SKM-1 treated with dmso at 0.1 percent for 144 hours (cell line): ENCODE measurements at regions not wholly inside any gene's neighbourhood (a gene's known extent, or its start where the extent isn't known, plus 50 kb on each side); places are given as distances from the start of the nearest gene placed in this dataset.
"Not testable (repeated sequence)": the region's sequence is repeated elsewhere in the genome, so short reads cannot be mapped to it uniquely, and the experiment has no call there.

Source experiments
- DNase-seq: peaks from one replicate; lab custom pipeline; 2025; ENCODE audit not compliant: unreplicated experiment; lab: John Stamatoyannopoulos, UW

DNA sequence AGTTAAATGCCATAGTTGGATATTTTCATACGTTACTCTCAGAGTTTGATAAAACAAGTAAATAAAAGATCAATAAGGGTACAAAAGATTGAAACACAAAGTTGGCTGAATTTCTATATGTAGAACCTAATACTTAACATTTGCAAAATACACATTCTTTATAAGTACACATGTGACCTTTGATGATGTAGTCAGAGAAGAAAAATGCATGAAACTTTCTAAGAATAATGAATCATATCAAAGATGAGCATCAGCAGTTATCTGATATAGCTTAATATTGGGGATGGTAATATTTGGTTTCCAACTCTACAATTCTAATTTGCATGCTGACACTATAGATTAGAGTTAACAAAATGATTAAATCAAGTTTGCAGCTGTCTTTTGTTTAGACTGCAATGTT lies 188.0 kb upstream of the TGFBR2 start:
- DNase-seq, result no peak

DNA sequence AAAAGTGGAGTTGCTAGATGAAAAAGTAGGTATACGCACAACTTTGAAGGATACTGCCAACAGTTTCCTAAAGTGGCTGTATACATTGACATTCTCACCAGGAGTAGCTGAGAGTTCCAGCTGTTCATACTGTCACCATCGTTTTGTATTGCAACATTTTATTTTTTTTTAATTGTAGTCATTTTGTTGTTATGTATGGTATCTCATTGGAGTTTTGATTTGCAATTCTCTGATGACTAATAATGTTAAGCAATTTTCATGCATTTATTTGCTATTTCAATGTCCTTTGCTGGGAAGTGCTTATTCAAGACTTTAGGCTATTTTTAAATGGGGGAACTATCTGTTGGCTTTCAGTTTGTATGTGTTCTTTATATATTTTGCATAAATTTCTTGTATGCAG lies 185.1 kb upstream of the TGFBR2 start:
- no peak for DNase-seq

DNA sequence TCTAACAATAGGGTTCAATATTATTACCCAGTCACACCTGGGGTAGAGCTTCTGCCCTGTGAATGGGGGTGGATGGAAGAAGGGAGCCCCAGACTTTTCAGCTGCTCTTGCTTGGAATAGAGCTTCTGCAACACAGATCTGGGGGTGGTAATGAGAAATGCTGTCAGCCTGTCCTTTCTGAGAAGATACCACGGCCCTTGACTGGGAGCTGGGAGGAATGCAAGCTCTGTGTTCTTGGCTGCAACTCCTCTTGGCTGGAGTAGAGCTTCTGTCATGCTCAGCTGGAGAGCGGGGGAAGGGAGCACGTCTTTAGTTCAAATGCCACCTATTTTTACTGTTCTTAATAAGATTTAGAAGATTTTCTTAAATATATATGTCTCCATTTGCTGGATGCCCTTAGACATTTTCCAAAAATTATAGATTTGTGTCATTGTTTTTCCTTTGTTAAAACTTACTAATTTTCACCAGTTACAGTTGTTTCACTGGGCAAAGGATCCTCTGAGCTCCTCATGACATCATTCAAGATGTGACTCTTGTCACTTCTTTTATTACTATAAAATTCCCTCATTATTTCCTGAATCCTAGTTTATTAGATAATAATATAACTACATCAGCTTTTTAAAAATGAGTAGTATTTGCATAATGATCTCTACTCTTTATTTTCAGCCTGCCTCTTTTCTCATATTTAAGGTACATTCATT lies 180.0 kb upstream of the TGFBR2 start:
- no peak for DNase-seq

DNA sequence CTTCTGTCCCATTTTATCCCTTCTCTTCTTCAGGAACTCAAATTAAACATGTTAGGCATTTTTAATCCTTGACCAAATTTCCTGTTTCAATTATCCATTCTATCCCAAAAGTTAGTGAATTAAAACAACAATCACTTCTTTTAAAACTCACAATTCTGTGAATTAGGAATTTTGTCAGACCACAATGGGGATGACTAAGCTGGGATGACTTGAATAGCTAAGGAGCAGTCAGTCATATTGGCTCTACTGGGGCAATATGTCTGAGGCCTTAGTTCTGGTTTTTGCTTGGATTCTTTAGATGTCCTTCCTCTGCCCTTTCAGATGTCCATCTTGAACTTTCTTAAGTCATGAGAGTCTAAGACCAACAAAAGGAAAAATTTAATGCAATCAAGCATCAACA lies 178.2 kb upstream of the TGFBR2 start:
- DNase-seq, result no peak

DNA sequence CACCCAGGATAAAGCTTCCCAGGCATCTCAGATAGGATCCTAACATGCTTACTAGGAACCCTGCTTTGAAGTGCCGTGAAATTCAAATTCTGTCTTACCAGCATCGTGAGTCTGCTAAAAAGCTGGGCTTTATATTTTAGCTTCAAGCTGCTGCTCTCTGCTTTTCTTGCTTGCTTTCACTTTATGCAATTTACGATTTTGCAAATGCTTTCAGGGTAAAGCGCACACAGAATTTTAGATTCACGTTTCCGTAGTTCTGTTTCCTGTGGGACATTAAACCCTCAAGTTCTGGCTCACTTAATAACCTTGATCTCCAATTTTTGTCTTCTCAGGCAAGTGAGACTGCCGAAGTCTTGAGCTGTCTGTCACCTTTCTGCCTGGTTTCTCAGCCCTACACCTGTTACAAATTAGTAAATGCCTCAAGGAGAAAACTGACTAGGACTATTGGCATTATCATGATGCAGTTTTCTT lies 170.5 kb upstream of the TGFBR2 start:
- no peak for DNase-seq

DNA sequence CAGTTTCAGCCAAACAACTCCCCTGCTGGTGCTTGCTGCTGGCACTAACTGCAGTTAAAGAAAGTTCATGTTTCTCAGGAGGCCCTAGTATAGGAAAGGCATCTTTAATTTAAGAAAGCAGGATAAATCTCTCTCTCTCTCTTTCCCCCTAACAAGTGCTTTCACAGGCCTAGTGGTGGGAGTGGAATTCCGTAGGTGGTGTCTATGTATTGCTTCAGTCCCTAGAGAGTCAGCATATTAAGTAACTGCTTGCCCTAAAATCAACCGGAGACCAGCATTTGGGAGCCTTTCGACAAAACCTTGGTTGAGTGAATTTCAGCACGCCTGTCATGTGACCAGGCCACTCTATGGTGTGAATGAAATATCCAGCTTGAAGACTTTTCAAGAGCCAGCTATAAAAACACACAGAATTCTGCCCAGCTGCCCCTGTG lies 169.2 kb upstream of the TGFBR2 start:
- no peak for DNase-seq

DNA sequence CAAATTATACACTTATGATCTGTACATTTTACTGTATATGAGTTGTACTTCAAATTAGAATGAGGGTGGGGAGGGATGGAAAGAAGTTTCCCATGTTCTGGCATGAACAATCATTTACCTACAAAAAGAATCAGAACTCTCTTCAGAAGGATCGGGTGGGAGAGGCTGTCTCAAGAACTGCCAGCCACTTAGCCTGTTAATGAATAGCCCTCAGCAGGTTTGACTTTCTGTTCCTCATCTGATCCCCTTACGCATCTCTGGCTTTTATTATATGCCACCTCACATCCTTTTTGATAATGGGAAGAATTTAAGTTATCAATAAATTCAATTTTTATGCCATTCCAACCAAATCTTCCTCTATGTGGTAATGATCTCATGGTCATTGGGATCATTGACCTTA lies 168.3 kb upstream of the TGFBR2 start:
- DNase-seq, result no peak

DNA sequence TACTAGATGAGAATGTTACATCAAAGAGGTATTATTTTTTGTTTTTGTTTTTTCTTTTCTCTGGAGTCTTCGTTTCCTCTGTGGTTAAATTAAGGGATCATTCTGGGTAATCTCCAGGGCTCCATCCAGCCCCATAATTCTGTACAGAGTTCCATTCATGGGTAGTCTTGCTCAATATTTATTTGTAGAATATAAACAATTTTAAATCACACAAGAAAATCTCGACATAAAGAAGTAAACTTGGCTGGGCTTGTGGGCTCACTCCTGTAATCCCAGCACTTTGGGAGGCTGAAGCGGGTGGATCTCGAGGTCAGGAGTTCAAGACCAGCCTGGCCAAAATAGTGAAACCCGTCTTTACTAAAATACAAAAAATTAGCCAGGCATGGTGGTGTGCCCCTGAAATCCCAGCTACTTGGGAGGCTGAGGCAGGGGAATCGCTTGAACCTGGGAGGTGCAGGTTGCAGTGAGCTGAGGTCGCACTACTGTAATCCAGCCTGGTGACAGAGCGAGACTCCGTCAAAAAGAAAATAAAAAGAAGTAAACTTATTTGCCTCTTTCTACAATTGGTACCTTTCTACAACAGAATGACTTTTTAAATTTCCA lies 166.8 kb upstream of the TGFBR2 start:
- DNase-seq, result no peak

DNA sequence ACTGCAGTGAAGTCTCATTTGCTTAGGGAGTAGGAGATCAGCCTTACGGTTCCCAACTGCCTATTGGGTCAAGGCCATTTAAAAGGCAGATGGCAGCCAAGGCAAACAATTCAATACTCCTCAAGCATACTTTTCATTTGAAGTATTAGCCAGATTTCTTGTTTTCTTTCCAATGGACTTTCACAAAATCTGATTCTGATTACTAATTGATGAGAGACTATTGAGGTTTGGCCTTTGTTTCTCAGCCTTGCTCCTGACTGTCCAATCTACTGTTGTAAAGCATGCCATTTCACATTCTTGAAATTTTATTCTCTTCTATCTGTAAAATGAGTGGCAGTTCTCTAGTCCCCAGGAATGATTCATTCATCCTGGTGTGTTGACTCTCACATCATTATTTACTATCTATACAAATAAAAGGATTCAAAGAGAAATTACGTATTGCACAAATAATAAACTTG lies 166.2 kb upstream of the TGFBR2 start:
- no peak for DNase-seq

DNA sequence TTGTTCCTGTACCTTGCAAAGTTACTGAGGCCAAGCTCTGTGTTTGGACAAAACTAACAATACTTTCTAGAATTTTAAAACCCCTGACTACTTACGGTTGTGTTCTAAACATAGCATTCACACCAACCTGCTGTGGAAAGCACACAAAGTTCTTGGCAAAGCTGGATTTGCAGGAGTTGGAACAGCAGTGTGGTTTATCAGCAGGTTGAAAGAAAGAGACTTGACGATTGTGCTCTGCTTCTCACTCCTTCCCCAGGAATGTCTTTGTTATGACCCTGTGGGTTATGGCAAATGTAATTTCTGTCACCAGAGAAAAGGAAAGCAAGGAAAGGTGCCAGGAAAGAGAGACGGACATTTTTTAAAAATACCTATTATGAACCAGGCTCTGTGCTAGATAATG lies 165.5 kb upstream of the TGFBR2 start:
- DNase-seq, result no peak

DNA sequence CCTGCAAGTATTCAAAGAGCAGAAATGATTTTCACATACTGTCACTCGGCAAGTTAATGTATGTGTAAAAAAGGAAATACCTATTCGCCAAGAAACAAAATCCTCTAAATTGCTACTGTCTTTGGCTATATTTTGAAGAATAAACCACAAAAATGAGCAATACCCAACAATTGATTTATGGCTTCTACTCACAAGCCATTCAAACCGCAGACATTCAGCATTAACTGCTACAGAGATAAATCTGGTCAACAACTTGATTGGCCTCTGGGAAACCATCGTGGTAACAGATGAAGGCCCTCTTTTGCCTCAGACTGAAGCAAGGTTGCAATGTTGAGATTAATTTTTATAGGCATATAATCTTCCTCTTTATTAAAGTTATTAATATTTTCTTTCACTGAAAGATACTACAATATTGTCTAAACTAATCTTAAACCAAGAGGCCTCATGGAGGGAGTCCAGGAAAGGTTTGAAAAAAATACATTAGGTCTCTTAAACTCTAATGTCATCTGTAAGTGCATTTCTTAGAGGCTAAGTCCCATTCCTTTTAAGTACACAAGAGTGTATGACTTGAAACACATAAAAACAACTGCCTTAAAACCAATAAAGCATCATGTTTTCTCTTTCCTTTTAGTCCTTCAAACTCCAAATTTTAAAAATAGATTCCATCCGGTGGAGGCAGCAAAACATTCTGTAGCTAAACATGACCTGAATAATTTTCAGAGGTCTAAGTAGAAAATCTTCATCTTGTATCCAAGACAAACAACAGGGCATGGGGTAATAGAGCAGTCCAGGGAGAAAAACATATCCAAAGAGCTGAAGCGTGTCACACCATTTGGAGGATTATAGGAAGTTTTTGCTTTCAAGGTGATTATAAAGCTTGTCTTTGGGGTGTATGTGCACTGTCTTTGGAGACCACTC lies 162.4 kb upstream of the TGFBR2 start:
- no peak for DNase-seq

DNA sequence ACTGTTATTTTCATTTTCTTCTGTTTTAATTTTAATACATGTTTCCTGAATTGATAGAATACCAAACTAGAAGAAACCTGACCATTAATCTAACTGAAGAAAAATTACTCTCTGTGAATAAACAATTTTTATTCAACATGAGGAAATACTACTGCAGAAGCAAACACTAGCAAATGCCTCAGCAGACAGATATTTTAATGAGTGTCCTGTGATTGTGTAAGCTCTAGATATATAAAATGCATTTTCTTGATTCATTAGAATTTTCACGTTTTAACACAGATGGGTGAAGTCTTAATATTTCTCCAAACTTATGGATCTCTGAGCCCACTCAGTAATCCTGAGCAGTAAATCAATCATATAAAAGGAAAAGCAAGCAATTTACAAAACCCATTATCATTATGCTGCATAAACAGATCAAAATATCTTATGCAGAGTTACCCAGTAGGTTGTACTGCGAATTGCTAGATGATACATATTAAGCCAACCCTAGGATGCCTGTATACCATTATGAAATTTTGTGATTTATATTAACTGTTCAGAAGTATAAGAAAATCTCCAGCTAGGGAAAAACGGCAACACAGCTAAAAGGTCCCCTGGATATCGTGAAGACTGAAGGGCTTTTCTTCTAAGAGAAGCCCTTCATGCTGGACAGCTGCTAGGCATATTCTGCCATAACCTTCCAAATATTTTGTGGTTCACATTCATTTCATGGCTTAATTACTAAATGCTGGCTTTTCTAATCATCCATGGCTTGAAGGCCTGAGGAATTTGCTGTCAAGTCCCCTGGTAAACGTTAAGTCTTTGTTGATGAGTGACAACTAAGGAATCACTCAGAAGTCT lies 157.7 kb upstream of the TGFBR2 start:
- no peak for DNase-seq

DNA sequence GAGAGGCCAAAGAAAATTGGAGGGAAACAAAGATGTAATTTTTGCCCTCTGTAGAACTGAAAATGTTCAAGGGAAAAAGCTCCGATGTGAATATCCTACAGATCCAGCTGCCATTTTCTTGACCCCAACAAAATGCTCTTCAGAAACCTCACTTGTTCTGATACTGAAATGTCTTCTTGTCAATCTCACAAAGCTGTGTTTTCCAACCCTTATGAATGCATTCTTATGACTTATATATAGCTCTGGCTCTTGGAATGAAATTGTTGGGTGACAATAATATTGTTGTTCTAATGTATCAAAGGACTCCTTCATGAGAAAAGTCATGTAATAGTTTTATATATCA lies 157.1 kb upstream of the TGFBR2 start:
- no peak for DNase-seq

DNA sequence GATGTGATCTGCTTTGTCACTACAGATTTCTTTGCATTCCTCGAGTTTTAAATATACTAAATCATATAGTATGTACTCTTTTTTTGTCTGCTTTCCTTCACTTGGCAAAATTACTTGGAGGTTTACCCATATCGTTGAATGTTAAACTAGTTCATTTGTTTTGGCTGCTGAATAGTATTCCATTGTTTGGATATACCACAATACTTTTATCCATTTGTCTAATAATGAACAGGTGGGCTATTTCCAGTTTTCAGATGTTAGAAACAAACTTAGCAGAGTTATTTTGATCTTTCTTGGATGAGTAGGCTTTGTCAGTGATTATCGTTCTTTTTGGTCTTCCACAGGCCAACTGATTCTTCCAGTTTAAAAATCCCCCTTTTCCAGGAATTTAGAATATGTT lies 154.0 kb upstream of the TGFBR2 start:
- DNase-seq, result no peak

DNA sequence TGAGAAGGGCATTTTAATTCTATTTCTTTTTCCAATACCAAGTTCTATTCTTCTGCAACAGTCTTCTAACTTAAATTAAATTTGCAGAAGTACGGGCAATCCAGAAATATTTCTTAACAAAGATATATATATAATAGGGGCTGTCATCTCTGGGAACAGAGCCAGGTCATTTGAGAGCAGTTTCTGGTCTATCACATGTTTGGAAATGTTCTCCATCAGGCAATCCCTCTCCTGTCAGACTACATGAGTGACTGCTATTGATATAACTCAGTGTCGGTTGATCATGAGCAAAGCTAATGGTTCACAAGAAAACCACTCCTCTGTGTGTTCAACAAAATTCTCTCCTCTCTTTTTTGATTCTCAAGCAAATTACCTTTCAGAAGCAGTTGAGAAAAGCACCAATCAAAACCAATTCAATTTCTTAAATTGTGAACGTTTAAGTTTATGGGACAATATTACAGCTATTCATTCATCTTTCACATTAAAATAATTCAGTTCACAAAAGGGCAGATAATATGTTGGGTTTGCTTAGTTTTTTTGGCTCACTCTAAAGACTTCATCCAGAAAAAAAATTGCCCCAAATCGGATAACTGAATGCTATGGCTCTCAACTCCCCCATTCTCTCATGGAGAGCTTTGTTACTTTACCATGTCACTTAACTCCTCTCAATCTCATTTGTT lies 152.9 kb upstream of the TGFBR2 start:
- DNase-seq, result no peak

DNA sequence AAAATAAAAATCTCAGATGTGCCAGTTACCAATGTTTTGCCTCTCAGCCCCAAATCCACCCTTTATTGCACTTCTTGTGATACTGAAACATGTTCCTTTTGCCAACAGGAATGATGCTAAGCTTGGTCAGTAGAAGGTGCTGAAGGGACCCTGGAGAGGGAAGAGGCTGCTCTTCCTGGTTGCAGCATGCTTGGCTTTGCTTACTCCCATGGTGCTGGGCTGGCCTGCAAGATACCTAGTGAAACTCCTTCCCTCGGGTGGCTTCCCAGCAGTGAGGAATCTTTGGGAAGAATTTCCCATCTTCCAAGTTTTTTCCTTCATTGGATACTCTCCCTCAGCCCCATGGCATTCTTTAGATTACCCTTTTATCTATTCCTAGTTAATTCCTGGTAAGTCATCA lies 151.8 kb upstream of the TGFBR2 start:
- DNase-seq, result no peak

DNA sequence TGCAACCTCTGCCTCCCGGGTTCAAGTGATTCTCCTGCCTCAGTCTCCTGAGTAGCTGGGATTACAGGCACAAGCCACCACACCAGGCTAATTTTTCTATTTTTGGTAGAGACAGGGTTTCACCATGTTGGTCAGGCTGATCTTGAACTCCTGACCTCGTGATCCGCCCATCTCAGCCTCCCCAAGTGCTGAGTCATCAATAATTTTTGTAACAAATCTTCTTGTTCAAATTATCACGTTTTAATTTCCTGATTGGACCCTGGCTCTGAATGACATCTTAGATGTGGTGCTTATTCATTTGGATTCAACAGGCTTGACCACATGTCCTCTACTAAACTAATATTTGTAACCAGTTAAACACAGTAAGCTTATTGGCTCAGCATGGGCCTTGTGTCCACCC lies 151.3 kb upstream of the TGFBR2 start:
- not testable (repeated sequence) for DNase-seq

DNA sequence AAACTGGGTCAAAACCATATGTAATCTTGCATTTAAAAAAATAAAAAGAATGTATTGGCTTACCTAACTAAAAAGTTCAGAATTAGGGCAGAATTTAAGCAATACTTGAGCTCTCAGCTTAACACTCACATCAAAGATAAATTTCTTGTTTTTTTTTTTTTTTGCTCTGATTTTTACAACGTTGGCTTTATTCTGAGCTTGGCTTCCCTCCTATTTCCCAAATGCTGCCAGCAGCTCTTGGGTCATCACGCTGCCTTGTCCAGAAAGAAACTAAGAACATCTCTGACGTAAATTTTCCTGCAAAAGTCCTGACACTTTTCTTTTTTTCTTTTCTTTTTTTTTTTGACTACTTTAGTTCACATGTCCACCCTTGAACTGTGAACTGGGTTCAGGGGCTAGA lies 150.6 kb upstream of the TGFBR2 start:
- DNase-seq, result no peak

DNA sequence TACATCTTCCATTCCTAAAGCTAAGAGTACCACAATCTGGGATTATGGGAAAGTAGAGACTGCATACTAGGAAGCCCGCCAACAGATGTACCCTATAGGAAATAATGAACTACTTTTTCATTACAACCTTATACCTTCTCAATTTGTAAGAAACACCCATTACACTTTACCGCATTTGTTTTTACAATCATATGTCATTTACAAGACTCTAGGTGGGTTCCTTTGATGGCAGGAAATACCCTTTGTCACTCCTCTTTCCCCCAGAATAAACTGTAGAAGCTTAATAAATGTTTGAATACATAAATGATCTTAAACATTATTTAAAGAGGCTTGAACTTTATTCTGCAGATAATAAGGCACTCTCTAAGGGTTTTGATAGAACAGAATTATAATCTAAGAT lies 150.1 kb upstream of the TGFBR2 start:
- no peak for DNase-seq

DNA sequence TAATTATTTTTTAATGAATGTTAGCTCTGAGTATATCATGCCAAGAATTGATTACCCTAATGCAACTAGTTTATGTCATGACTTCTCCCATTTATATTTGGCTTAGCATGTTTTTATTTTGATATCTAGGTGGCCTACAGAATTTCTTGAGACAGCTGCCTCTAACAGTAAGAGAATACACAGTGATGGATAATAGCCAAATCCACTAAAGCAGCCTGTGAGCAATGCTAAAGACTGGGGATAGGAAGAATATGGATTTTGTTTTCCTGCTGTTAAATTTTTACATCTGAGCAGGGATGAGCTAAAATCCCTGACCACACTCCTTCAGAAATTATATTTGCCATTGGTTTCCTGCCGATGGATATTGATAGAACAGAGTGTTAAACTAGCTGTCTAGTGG lies 149.3 kb upstream of the TGFBR2 start:
- DNase-seq, result no peak

DNA sequence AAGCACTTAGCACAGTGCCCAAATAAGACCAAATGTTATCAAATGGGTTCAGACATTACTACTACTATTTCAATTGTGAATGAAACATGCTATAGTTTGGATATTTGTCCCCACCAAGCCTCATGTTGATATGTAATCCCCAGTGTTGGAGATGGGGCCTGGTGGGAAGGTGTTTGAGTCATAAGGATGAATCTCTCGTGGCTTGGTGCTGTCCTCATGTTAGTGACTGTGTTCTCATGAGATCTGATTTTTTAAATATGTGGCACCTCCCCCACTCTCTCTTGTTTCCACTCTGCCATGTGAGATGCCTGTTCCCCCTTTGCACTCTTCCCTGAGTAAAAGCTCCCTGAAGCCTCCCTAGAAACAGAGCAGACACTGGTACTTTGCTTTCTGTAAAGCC lies 148.7 kb upstream of the TGFBR2 start:
- no peak for DNase-seq
